H9 (cell line): ENCODE measurements at regions not wholly inside any gene's neighbourhood (a gene's known extent, or its start where the extent isn't known, plus 50 kb on each side); places are given as distances from the start of the nearest gene placed in this dataset.

Experiments used
- DNase-seq: peaks from one replicate; pipeline ENCODE4 v3.0.0-alpha.2; 2017
- H2AFZ ChIP-seq: one replicate; pipeline ENCODE4 v1.6.1; 2013; ENCODE audit warnings: mild to moderate bottlenecking, low read length, control low read depth, moderate library complexity
- H2AK5ac ChIP-seq: 2 replicates; pipeline ENCODE4 v1.6.1; 2013; ENCODE audit warnings: low read length, control low read depth, mixed read lengths; ENCODE audit not compliant: insufficient read length
- H2BK120ac ChIP-seq: one replicate; pipeline ENCODE4 v1.6.1; 2013; ENCODE audit warnings: low read depth, mild to moderate bottlenecking, low read length, control low read depth, inconsistent platforms; ENCODE audit not compliant: poor library complexity, severe bottlenecking
- H2BK12ac ChIP-seq: 2 replicates; pipeline ENCODE4 v1.6.1; 2013; ENCODE audit warnings: low read length, control low read depth, mixed read lengths, low read depth; ENCODE audit not compliant: insufficient read length
- H2BK15ac ChIP-seq: 2 replicates; pipeline ENCODE4 v1.6.1; 2013; ENCODE audit warnings: low read depth, low read length, control low read depth
- H2BK20ac ChIP-seq: one replicate; pipeline ENCODE4 v1.6.1; 2013; ENCODE audit warnings: low read depth, mild to moderate bottlenecking, low read length, control low read depth, inconsistent platforms; ENCODE audit not compliant: poor library complexity, severe bottlenecking
- H2BK5ac ChIP-seq: 2 replicates; pipeline ENCODE4 v1.6.1; 2013; ENCODE audit warnings: low read length, control low read depth, mixed read lengths; ENCODE audit not compliant: insufficient read length
- H3K14ac ChIP-seq: 2 replicates; pipeline ENCODE4 v1.6.1; 2013; ENCODE audit warnings: low read length, control low read depth; ENCODE audit not compliant: insufficient read depth
- H3K18ac ChIP-seq: 2 replicates; pipeline ENCODE4 v1.6.1; 2013; ENCODE audit warnings: low read depth, mild to moderate bottlenecking, mixed read lengths, low read length, control low read depth; ENCODE audit not compliant: insufficient read length
- H3K23ac ChIP-seq: 2 replicates; pipeline ENCODE4 v1.6.1; 2013; ENCODE audit warnings: low read length, control low read depth, mixed read lengths, low read depth; ENCODE audit not compliant: insufficient read length
- H3K23me2 ChIP-seq: 2 replicates; pipeline ENCODE4 v1.6.1; 2013; ENCODE audit warnings: low read depth, mild to moderate bottlenecking, mixed read lengths, low read length, control low read depth; ENCODE audit not compliant: insufficient read length, poor library complexity, severe bottlenecking
- H3K27ac ChIP-seq: 2 replicates; pipeline ENCODE4 v1.5.1; 2013; ENCODE audit warnings: low read length, control low read depth, mixed read lengths, low read depth; ENCODE audit not compliant: insufficient read length
- H3K27me3 ChIP-seq: 2 replicates; pipeline ENCODE4 v1.6.1; 2013; ENCODE audit warnings: low read length, control low read depth, inconsistent platforms; ENCODE audit not compliant: insufficient read depth
- H3K4ac ChIP-seq: 2 replicates; pipeline ENCODE4 v1.6.1; 2013; ENCODE audit warnings: low read depth, mild to moderate bottlenecking, control low read depth, inconsistent platforms, low read length, moderate library complexity
- H3K4me1 ChIP-seq: 2 replicates; pipeline ENCODE4 v1.6.1; 2013; ENCODE audit warnings: low read length, control low read depth, inconsistent platforms; ENCODE audit not compliant: insufficient read depth
- H3K4me2 ChIP-seq: 2 replicates; pipeline ENCODE4 v1.6.1; 2013; ENCODE audit warnings: low read length, control low read depth, mixed read lengths; ENCODE audit not compliant: insufficient read length, insufficient read depth
- H3K56ac ChIP-seq: 2 replicates; pipeline ENCODE4 v1.6.1; 2013; ENCODE audit warnings: low read depth, mild to moderate bottlenecking, mixed read lengths, low read length, control low read depth; ENCODE audit not compliant: insufficient read length
- H3K79me1 ChIP-seq: 2 replicates; pipeline ENCODE4 v1.6.1; 2013; ENCODE audit warnings: low read depth, mild to moderate bottlenecking, moderate library complexity, low read length, control low read depth, inconsistent platforms; ENCODE audit not compliant: insufficient read depth, poor library complexity, severe bottlenecking
- H3K79me2 ChIP-seq: 2 replicates; pipeline ENCODE4 v1.6.1; 2013; ENCODE audit warnings: low read length, control low read depth, inconsistent platforms; ENCODE audit not compliant: insufficient read depth
- H3K9ac ChIP-seq: 2 replicates; pipeline ENCODE4 v1.6.1; 2013; ENCODE audit warnings: low read length, control low read depth, mixed read lengths; ENCODE audit not compliant: insufficient read length; ENCODE audit errors: extremely low read depth
- H3K9me3 ChIP-seq: one replicate; pipeline ENCODE4 v1.6.1; 2013; ENCODE audit warnings: low read depth, low read length, inconsistent platforms; ENCODE audit not compliant: control insufficient read depth
- H3T11ph ChIP-seq: one replicate; pipeline ENCODE4 v1.6.1; 2013; ENCODE audit warnings: mild to moderate bottlenecking, low read length, control low read depth, inconsistent platforms
- H4K20me1 ChIP-seq: one replicate; pipeline ENCODE4 v1.6.1; 2013; ENCODE audit not compliant: control insufficient read depth, insufficient read length, insufficient read depth
- H4K5ac ChIP-seq: 2 replicates; pipeline ENCODE4 v1.6.1; 2013; ENCODE audit warnings: low read depth, mild to moderate bottlenecking, mixed read lengths, low read length, control low read depth; ENCODE audit not compliant: insufficient read length
- H4K8ac ChIP-seq: replicated peaks from 2 replicates; pipeline ENCODE4 v1.6.1; 2013; ENCODE audit warnings: low read length, control low read depth, mixed read lengths, low read depth; ENCODE audit not compliant: insufficient read length
- H4K91ac ChIP-seq: 2 replicates; pipeline ENCODE4 v1.6.1; 2013; ENCODE audit warnings: low read depth, mild to moderate bottlenecking, moderate library complexity, mixed read lengths, low read length, control low read depth; ENCODE audit not compliant: insufficient read length
- H3K27ac Mint-ChIP-seq, 3 experiments: 2 replicates in 2 of 3; 3 replicates in 1 of 3; pipeline ENCODE4 v1.8.0; 2020 to 2021; ENCODE audit warnings: mixed read lengths in 3 of 3, mild to moderate bottlenecking in 1 of 3, moderate library complexity in 1 of 3
- H3K27me3 Mint-ChIP-seq: 2 replicates; pipeline ENCODE4 v1.8.0; 2021; ENCODE audit warnings: low read depth, mild to moderate bottlenecking, moderate library complexity, mixed read lengths
- H3K36me3 Mint-ChIP-seq, 3 experiments: 2 replicates in 2 of 3; 3 replicates in 1 of 3; pipeline ENCODE4 v1.8.0; 2020 to 2021; ENCODE audit warnings: low read depth in 3 of 3, mixed read lengths in 3 of 3; ENCODE audit not compliant: insufficient read depth in 1 of 3
- H3K4me1 Mint-ChIP-seq, 2 experiments: 2 replicates each; pipeline ENCODE4 v1.8.0; 2020; ENCODE audit warnings: mixed read lengths in 2 of 2
- H3K4me3 Mint-ChIP-seq, 2 experiments: 2 replicates in 1 of 2; 3 replicates in 1 of 2; pipeline ENCODE4 v1.8.0; 2020 to 2021; ENCODE audit warnings: mild to moderate bottlenecking in 2 of 2, mixed read lengths in 2 of 2, moderate library complexity in 1 of 2
- H3K9me3 Mint-ChIP-seq, 2 experiments: 2 replicates in 1 of 2; 3 replicates in 1 of 2; pipeline ENCODE4 v1.8.0; 2020; ENCODE audit warnings: mild to moderate bottlenecking in 2 of 2, mixed read lengths in 2 of 2, moderate library complexity in 1 of 2
- CTCF ChIP-seq: fragments of 200-600 bp; sonication (generic); conservative IDR thresholded peaks from 3 replicates; pipeline ENCODE4 v1.8.0; 2021; ENCODE audit warnings: antibody characterized with exemption, mild to moderate bottlenecking
- WGBS: extraction: QIAGEN DNeasy Blood & Tissue Kit; methylation state at CpG from one replicate; pipeline ENCODE4 v1.1.7; 2013; ENCODE audit warnings: missing lambda C conversion rate, low lambda C conversion rate, mixed read lengths; ENCODE audit not compliant: insufficient read length; ENCODE audit errors: extremely low coverage; 5-methylcytosine and 5-hydroxymethylcytosine counted together

GRCh38 chr7:68623030-68623429, 975.2 kb upstream of the AUTS2 start:
- no peak overlapping the region for H3K9ac ChIP-seq
- no peaks in the 10 kb centered on the region for H4K20me1 ChIP-seq
- no peak overlapping the region for H2BK5ac ChIP-seq
- H3K4me3 Mint-ChIP-seq: no peak overlapping the region
- H3K4me2 ChIP-seq: no peak overlapping the region
- no peaks in the 10 kb centered on the region for H3K36me3 Mint-ChIP-seq
- H3K23ac ChIP-seq: no peak overlapping the region
- H3K27me3 ChIP-seq: no peaks in the 10 kb centered on the region
- DNase-seq: no peak
- no peaks in the 10 kb centered on the region for H3K79me1 ChIP-seq
- H4K91ac ChIP-seq: no peak overlapping the region
- H3K23me2 ChIP-seq: no peaks in the 10 kb centered on the region
- no peak overlapping the region for H3K14ac ChIP-seq
- H3K4ac ChIP-seq: no peak overlapping the region
- no peak overlapping the region for H3K56ac ChIP-seq
- H3K4me1 Mint-ChIP-seq: peaks cover 7 to 9% of the 10 kb centered on the region in 2 experiments
- H3K9me3 Mint-ChIP-seq: no peaks in the 10 kb centered on the region
- WGBS: no CpG with 5 or more reads among the region's 1 CpG
- H3K27ac ChIP-seq: no peak overlapping the region
- no peaks in the 10 kb centered on the region for H3K9me3 ChIP-seq
- H2BK20ac ChIP-seq: no peak overlapping the region
- H2AFZ ChIP-seq: no peak overlapping the region
- H2AK5ac ChIP-seq: no peak overlapping the region
- no peak overlapping the region for H3T11ph ChIP-seq
- no peak for TF ChIP-seq CTCF
- no peaks in the 10 kb centered on the region for H3K4me1 ChIP-seq
- no peak overlapping the region for H2BK120ac ChIP-seq
- H3K18ac ChIP-seq: no peak overlapping the region
- H3K27ac Mint-ChIP-seq: no peak overlapping the region
- H2BK15ac ChIP-seq: no peak overlapping the region
- no peak overlapping the region for H4K5ac ChIP-seq
- H2BK12ac ChIP-seq: no peak overlapping the region
- no peaks in the 10 kb centered on the region for H3K27me3 Mint-ChIP-seq
- H3K79me2 ChIP-seq: no peaks in the 10 kb centered on the region
- no peak overlapping the region for H4K8ac ChIP-seq
